Amygdala (tissue), 56 donors: ENCODE measurements at regions not wholly inside any gene's neighbourhood (a gene's known extent, or its start where the extent isn't known, plus 50 kb on each side); places are given as distances from the start of the nearest gene placed in this dataset.
"Not testable (repeated sequence)": the region's sequence is repeated elsewhere in the genome, so short reads cannot be mapped to it uniquely, and the experiment has no call there.

Source experiments
- DNase-seq, 56 donors: peaks; one replicate each; lab custom pipeline; 2025; lab: John Stamatoyannopoulos, UW

- no peak for DNase-seq
These were observed 185.5 kb upstream of the ANXA10 start for GRCh38 chr4:167906851-167907250.

- DNase-seq = no peak
These were observed 183.5 kb upstream of the ANXA10 start for GRCh38 chr4:167908816-167909215.

- DNase-seq = not testable (repeated sequence)
These were observed 179.8 kb upstream of the ANXA10 start for GRCh38 chr4:167912535-167912934.

GRCh38 chr4:167918077-167918476, 174.3 kb upstream of the ANXA10 start:
- DNase-seq = no peak

GRCh38 chr4:167930166-167930565, 162.2 kb upstream of the ANXA10 start:
- no peak for DNase-seq

GRCh38 chr4:167934216-167934615, 158.1 kb upstream of the ANXA10 start:
- DNase-seq = no peak

GRCh38 chr4:167939863-167940616, 152.3 kb upstream of the ANXA10 start:
- DNase-seq = no peak

- no peak for DNase-seq
These were observed 148.3 kb upstream of the ANXA10 start for GRCh38 chr4:167943872-167944505.

- no peak for DNase-seq
These were observed 147.6 kb upstream of the ANXA10 start for GRCh38 chr4:167944721-167945120.

GRCh38 chr4:167955006-167955405, 137.3 kb upstream of the ANXA10 start:
- no peak for DNase-seq

- no peak for DNase-seq
These were observed 135.7 kb upstream of the ANXA10 start for GRCh38 chr4:167956676-167957075.

- no peak for DNase-seq
These were observed 127.5 kb upstream of the ANXA10 start for GRCh38 chr4:167964766-167965373.

GRCh38 chr4:167966143-167966542, 126.2 kb upstream of the ANXA10 start:
- DNase-seq = no peak

- no peak for DNase-seq
These were observed 118.8 kb upstream of the ANXA10 start for GRCh38 chr4:167973513-167973912.

GRCh38 chr4:167985565-167985964, 106.8 kb upstream of the ANXA10 start:
- no peak for DNase-seq

- no peak for DNase-seq
These were observed 106.3 kb upstream of the ANXA10 start for GRCh38 chr4:167986044-167986443.

- DNase-seq = no peak
These were observed 105.1 kb upstream of the ANXA10 start for GRCh38 chr4:167987285-167987684.

GRCh38 chr4:167989815-167990214, 102.5 kb upstream of the ANXA10 start:
- no peak for DNase-seq

- not testable (repeated sequence) for DNase-seq
These were observed 84.2 kb upstream of the ANXA10 start for GRCh38 chr4:168008112-168008511.

- DNase-seq = no peak
These were observed 73.2 kb upstream of the ANXA10 start for GRCh38 chr4:168019019-168019651.

GRCh38 chr4:168019921-168020320, 72.4 kb upstream of the ANXA10 start:
- no peak for DNase-seq
